Astrocyte (in vitro differentiated cells and primary cell): ENCODE measurements at regions not wholly inside any gene's neighbourhood (a gene's known extent, or its start where the extent isn't known, plus 50 kb on each side); places are given as distances from the start of the nearest gene placed in this dataset.
A peak's percentile ranks its signal among the peaks of the same experiment; 100 is the strongest.

Source experiments
- DNase-seq: peaks from one replicate; pipeline ENCODE4 v3.0.0-alpha.2; 2010; ENCODE audit warnings: low read depth
- FAIRE-seq: peaks from 2 replicates; lab custom pipeline; 2011; peaks lifted over from hg19 to GRCh38; lab: Jason Lieb, UNC
- H2AFZ ChIP-seq: 2 replicates; pipeline ENCODE4 v1.6.0; 2012; ENCODE audit warnings: low read depth, low read length, inconsistent platforms
- H3K27ac ChIP-seq: 2 replicates; pipeline ENCODE4 v1.5.1; 2011; ENCODE audit warnings: low read depth, low read length, inconsistent platforms
- H3K27me3 ChIP-seq: 2 replicates; pipeline ENCODE4 v1.6.0; 2011; ENCODE audit warnings: low read length, inconsistent platforms; ENCODE audit not compliant: insufficient read depth
- H3K36me3 ChIP-seq: 2 replicates; pipeline ENCODE4 v1.5.1; 2011; ENCODE audit warnings: low read length, inconsistent platforms; ENCODE audit not compliant: insufficient read depth
- H3K4me1 ChIP-seq: 2 replicates; pipeline ENCODE4 v1.5.1; 2011; ENCODE audit warnings: low read length, inconsistent platforms; ENCODE audit not compliant: insufficient read depth
- H3K4me2 ChIP-seq: 2 replicates; pipeline ENCODE4 v1.6.0; 2012; ENCODE audit warnings: low read length, inconsistent platforms
- H3K4me3 ChIP-seq: 2 replicates; pipeline ENCODE4 v1.5.1; 2011; ENCODE audit warnings: low read depth, mild to moderate bottlenecking, low read length, inconsistent platforms; ENCODE audit not compliant: insufficient read depth
- H3K79me2 ChIP-seq: 2 replicates; pipeline ENCODE4 v1.6.0; 2012; ENCODE audit warnings: mild to moderate bottlenecking, low read length, inconsistent platforms; ENCODE audit not compliant: insufficient read depth
- H3K9ac ChIP-seq: 2 replicates; pipeline ENCODE4 v1.6.0; 2012; ENCODE audit warnings: mild to moderate bottlenecking, low read length, inconsistent platforms
- H3K9me3 ChIP-seq: 2 replicates; pipeline ENCODE4 v1.5.1; 2012; ENCODE audit warnings: low read depth, mild to moderate bottlenecking, low read length, inconsistent platforms; ENCODE audit not compliant: insufficient read depth
- H4K20me1 ChIP-seq: 2 replicates; pipeline ENCODE4 v1.6.0; 2012; ENCODE audit warnings: low read length, inconsistent platforms; ENCODE audit not compliant: insufficient read depth
- H3K27ac Mint-ChIP-seq: one replicate; pipeline ENCODE4 v1.8.0; 2021; ENCODE audit warnings: mild to moderate bottlenecking, mixed read lengths; ENCODE audit not compliant: unreplicated experiment
- H3K27me3 Mint-ChIP-seq: one replicate; pipeline ENCODE4 v1.8.0; 2021; ENCODE audit warnings: low read depth, mixed read lengths; ENCODE audit not compliant: unreplicated experiment
- H3K36me3 Mint-ChIP-seq: one replicate; pipeline ENCODE4 v1.8.0; 2021; ENCODE audit warnings: low read depth, mixed read lengths; ENCODE audit not compliant: unreplicated experiment
- H3K4me1 Mint-ChIP-seq: one replicate; pipeline ENCODE4 v1.8.0; 2021; ENCODE audit warnings: low read depth, mixed read lengths; ENCODE audit not compliant: unreplicated experiment
- H3K4me3 Mint-ChIP-seq: one replicate; pipeline ENCODE4 v1.8.0; 2021; ENCODE audit warnings: mild to moderate bottlenecking, moderate library complexity, mixed read lengths; ENCODE audit not compliant: unreplicated experiment
- H3K9me3 Mint-ChIP-seq: one replicate; pipeline ENCODE4 v1.8.0; 2021; ENCODE audit warnings: mild to moderate bottlenecking, mixed read lengths; ENCODE audit not compliant: unreplicated experiment
- EZH2 ChIP-seq: IDR thresholded peaks from 2 replicates; pipeline ENCODE4 v1.6.1; 2012; ENCODE audit warnings: mild to moderate bottlenecking, low read length, inconsistent platforms; ENCODE audit not compliant: insufficient read depth
- TF ChIP-seq, protein P1 (sequence below): IDR thresholded peaks from 2 replicates; pipeline ENCODE4 v1.5.1; 2011; ENCODE audit warnings: low read depth, mild to moderate bottlenecking, inconsistent platforms, low read length, moderate library complexity; ENCODE audit not compliant: insufficient read depth

DNA sequence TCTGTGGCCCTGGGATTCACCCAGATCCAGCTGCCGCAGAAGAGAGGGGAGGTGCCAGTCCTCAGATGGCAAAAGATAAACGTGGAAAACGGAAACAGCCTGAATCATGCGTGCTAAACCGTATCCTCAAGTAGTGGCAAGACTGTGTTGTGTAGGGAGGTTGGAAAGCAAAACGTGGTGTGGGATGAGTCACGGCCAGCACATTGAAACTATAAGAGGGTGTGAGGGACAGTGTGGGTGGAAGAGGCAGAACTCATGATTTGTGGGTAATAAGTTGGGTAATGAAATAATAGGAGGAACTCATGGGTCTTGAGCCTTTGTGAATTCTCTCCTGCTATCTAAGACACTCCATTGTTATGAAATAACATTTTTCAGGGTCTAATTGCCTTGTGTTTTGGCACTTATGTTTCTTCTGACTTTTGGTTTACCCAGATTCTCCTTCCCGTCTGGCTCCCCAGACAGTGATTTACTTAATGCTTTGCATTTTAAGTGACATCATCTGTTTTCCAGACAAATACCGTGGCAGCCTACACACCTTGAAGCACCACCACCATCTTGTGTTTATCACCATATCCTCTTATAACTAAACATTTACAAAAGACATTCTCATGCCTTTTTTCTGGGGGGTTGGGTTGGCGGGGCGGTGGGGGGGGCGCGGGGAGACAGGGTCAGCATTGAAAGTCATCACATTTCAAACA lies 62.3 kb upstream of the PTCSC3 start:
- Mint-ChIP-seq H3K27ac (peak overlapping the region; percentile 53), H3K9me3 (peaks cover 6% of the 10 kb centered on the region), H3K27me3 (peaks cover 2% of the 10 kb centered on the region), H3K4me1 (peaks cover 6% of the 10 kb centered on the region), H3K36me3 (no peaks in the 10 kb centered on the region), H3K4me3 (no peak overlapping the region)
- Histone ChIP-seq H3K79me2 (no peaks in the 10 kb centered on the region), H3K36me3 (no peaks in the 10 kb centered on the region), H3K9ac (no peak overlapping the region), H3K4me2 (peak overlapping the region; percentile 47), H2AFZ (peak overlapping the region; percentile 32), H4K20me1 (no peaks in the 10 kb centered on the region), H3K27ac (no peak overlapping the region), H3K4me3 (no peak overlapping the region), H3K4me1 (no peaks in the 10 kb centered on the region), H3K27me3 (no peaks in the 10 kb centered on the region), H3K9me3 (no peaks in the 10 kb centered on the region)
- no peak for FAIRE-seq
- no peak for TF ChIP-seq EZH2
- TF ChIP-seq, protein P1, sequence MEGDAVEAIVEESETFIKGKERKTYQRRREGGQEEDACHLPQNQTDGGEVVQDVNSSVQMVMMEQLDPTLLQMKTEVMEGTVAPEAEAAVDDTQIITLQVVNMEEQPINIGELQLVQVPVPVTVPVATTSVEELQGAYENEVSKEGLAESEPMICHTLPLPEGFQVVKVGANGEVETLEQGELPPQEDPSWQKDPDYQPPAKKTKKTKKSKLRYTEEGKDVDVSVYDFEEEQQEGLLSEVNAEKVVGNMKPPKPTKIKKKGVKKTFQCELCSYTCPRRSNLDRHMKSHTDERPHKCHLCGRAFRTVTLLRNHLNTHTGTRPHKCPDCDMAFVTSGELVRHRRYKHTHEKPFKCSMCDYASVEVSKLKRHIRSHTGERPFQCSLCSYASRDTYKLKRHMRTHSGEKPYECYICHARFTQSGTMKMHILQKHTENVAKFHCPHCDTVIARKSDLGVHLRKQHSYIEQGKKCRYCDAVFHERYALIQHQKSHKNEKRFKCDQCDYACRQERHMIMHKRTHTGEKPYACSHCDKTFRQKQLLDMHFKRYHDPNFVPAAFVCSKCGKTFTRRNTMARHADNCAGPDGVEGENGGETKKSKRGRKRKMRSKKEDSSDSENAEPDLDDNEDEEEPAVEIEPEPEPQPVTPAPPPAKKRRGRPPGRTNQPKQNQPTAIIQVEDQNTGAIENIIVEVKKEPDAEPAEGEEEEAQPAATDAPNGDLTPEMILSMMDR = no peak
- DNase-seq = peak; percentile 85

DNA sequence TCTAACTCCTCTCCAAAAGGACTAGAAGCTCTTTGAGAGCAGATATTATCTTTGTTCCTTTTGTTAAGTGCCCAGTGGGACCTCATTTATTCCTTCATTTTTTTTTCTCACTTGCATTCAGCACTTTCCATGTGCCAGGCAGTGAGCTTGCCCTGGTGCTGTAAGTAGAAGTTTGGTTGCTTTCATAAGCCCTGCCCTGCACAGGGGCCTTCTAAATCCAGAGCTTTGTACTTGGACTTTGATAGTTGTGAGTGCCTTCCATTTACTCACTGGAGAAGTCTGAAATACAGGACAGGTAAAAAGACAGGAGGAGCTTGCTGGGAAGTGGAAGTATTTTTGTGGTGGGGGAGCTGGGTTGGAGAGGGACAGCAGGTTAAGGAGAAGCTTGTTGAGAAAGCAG lies 56.7 kb upstream of the PTCSC3 start:
- no peaks in the 10 kb centered on the region for H4K20me1 ChIP-seq
- TF ChIP-seq, protein P1 = no peak
- TF ChIP-seq EZH2 = no peak
- Mint-ChIP-seq H3K27me3 (peaks cover 2% of the 10 kb centered on the region), H3K36me3 (no peaks in the 10 kb centered on the region), H3K4me1 (peaks cover 3% of the 10 kb centered on the region), H3K4me3 (no peak overlapping the region), H3K9me3 (peaks cover 2% of the 10 kb centered on the region), H3K27ac (no peak overlapping the region)
- H2AFZ ChIP-seq = no peak overlapping the region
- no peak overlapping the region for H3K4me3 ChIP-seq
- H3K27ac ChIP-seq = no peak overlapping the region
- no peaks in the 10 kb centered on the region for H3K27me3 ChIP-seq
- no peak overlapping the region for H3K4me2 ChIP-seq
- FAIRE-seq = no peak
- H3K4me1 ChIP-seq = no peaks in the 10 kb centered on the region
- no peak for DNase-seq
- no peaks in the 10 kb centered on the region for H3K36me3 ChIP-seq
- no peak overlapping the region for H3K9ac ChIP-seq
- H3K79me2 ChIP-seq = no peaks in the 10 kb centered on the region
- no peaks in the 10 kb centered on the region for H3K9me3 ChIP-seq

DNA sequence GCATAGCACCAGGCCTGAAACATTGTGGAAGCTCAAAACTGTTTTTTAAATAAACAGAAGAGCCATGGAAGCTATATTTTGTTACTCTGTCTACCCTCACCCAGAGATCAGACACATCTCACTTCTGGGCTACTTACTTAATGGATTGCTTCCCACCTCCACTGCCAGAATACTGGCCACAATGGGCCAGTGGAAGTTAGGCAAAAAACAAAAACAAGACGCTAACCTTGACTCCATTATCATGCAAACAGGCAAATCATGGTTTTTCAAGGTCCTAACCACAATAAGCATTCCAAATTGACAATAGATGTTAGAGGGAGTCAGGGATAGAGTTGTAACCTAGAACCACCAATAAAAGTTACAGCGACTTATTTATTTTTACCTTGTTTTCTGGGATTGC lies 52.7 kb upstream of the PTCSC3 start:
- Histone ChIP-seq H3K4me3 (no peak overlapping the region), H3K27me3 (no peaks in the 10 kb centered on the region), H3K9ac (no peak overlapping the region), H3K27ac (no peak overlapping the region), H3K4me1 (no peaks in the 10 kb centered on the region), H3K4me2 (no peak overlapping the region), H3K9me3 (no peaks in the 10 kb centered on the region), H3K36me3 (no peaks in the 10 kb centered on the region), H2AFZ (no peak overlapping the region), H3K79me2 (no peaks in the 10 kb centered on the region), H4K20me1 (no peaks in the 10 kb centered on the region)
- H3K9me3 Mint-ChIP-seq = peaks cover 2% of the 10 kb centered on the region
- DNase-seq (no peak), FAIRE-seq (no peak)
- no peaks in the 10 kb centered on the region for H3K36me3 Mint-ChIP-seq
- H3K4me3 Mint-ChIP-seq = no peak overlapping the region
- no peak overlapping the region for H3K27ac Mint-ChIP-seq
- H3K4me1 Mint-ChIP-seq = peaks cover 9% of the 10 kb centered on the region
- TF ChIP-seq, protein P1 = no peak
- no peak for TF ChIP-seq EZH2
- H3K27me3 Mint-ChIP-seq = no peaks in the 10 kb centered on the region
